T-cell (primary cell): ENCODE measurements at regions not wholly inside any gene's neighbourhood (a gene's known extent, or its start where the extent isn't known, plus 50 kb on each side); places are given as distances from the start of the nearest gene placed in this dataset.

Experiments used
- ATAC-seq, 4 experiments: fragments of 200-7000 bp in 3 of 4; fragments of 150-1000 bp in 1 of 4; cut with Tn5 transposase; replicated peaks in 1 of 4; 1 replicate in 3 of 4; 2 replicates in 1 of 4; pipeline ENCODE4 v1.10.0; 2021; ENCODE audit warnings: moderate library complexity in 3 of 4, mild to moderate bottlenecking in 2 of 4, moderate number of reproducible peaks in 1 of 4
- CTCF ChIA-PET, 2 donors: fragments of 300-600 bp; sonication (Branson Sonifier 250); formaldehyde crosslinking; loops; one replicate each; lab custom pipeline; 2022; ENCODE audit warnings: antibody characterized with exemption in 2 of 2; lab: Charles Lee
- POLR2A ChIA-PET, 2 donors: fragments of 300-600 bp; sonication (Branson Sonifier 250); formaldehyde crosslinking; loops; one replicate each; lab custom pipeline; 2022; ENCODE audit warnings: antibody characterized with exemption in 2 of 2; lab: Charles Lee
- DNase-seq, 35 experiments: peaks; one replicate each; pipeline versions ENCODE4 v3.0.0 to v3.0.0-alpha.2; 2013 to 2023
- H3K27ac ChIP-seq: one replicate; pipeline ENCODE4 v1.5.1; 2013; ENCODE audit warnings: low read length
- H3K27me3 ChIP-seq, 2 experiments: replicated peaks in 1 of 2; 1 replicate in 1 of 2; 2 replicates in 1 of 2; pipeline versions ENCODE4 v1.6.1 to v1.7.0; 2013; ENCODE audit warnings: low read length in 1 of 2, mixed read lengths in 1 of 2; ENCODE audit not compliant: control insufficient read depth in 2 of 2, insufficient read depth in 2 of 2; ENCODE audit errors: extremely low read depth in 1 of 2
- H3K36me3 ChIP-seq, 2 donors: 1 replicate in 1 of 2; 2 replicates in 1 of 2; pipeline versions ENCODE4 v1.6.1 to v1.7.0; 2013; ENCODE audit warnings: low read length in 1 of 2; ENCODE audit not compliant: control insufficient read depth in 2 of 2, insufficient read depth in 1 of 2; ENCODE audit errors: extremely low read depth in 1 of 2
- H3K4me1 ChIP-seq, 2 experiments: 1 replicate in 1 of 2; 2 replicates in 1 of 2; pipeline versions ENCODE4 v1.6.1 to v1.7.0; 2013; ENCODE audit warnings: low read length in 2 of 2, mixed read lengths in 1 of 2; ENCODE audit not compliant: insufficient read depth in 2 of 2, control insufficient read depth in 1 of 2; ENCODE audit errors: extremely low read depth in 1 of 2
- H3K4me3 ChIP-seq, 2 donors: 1 replicate in 1 of 2; 2 replicates in 1 of 2; pipeline versions ENCODE4 v1.5.1 to v1.7.0; 2013; ENCODE audit warnings: mild to moderate bottlenecking in 2 of 2, low read length in 1 of 2, moderate library complexity in 1 of 2; ENCODE audit not compliant: control insufficient read depth in 1 of 2; ENCODE audit errors: extremely low read depth in 1 of 2
- H3K9me3 ChIP-seq: 2 replicates; pipeline ENCODE4 v1.7.0; 2013
- H3K27ac Mint-ChIP-seq, 2 donors: one replicate each; pipeline ENCODE4 v1.8.0; 2020 to 2021; ENCODE audit warnings: mild to moderate bottlenecking in 2 of 2, mixed read lengths in 2 of 2
- H3K27me3 Mint-ChIP-seq, 2 donors: one replicate each; pipeline ENCODE4 v1.8.0; 2021 to 2022; ENCODE audit warnings: mixed read lengths in 2 of 2
- H3K36me3 Mint-ChIP-seq: one replicate; pipeline ENCODE4 v1.8.0; 2021; ENCODE audit warnings: mixed read lengths
- H3K4me1 Mint-ChIP-seq, 3 donors: one replicate each; pipeline ENCODE4 v1.8.0; 2020 to 2022; ENCODE audit warnings: mixed read lengths in 3 of 3, mild to moderate bottlenecking in 1 of 3
- H3K4me3 Mint-ChIP-seq, 3 donors: one replicate each; pipeline ENCODE4 v1.8.0; 2020 to 2022; ENCODE audit warnings: mild to moderate bottlenecking in 3 of 3, mixed read lengths in 3 of 3, moderate library complexity in 3 of 3
- H3K9me3 Mint-ChIP-seq, 3 donors: one replicate each; pipeline ENCODE4 v1.8.0; 2020 to 2022; ENCODE audit warnings: mixed read lengths in 3 of 3
- WGBS: methylation state at CpG from one replicate; pipeline ENCODE4 v1.1.5; 2013; ENCODE audit warnings: missing lambda C conversion rate; ENCODE audit not compliant: insufficient coverage; 5-methylcytosine and 5-hydroxymethylcytosine counted together

DNA sequence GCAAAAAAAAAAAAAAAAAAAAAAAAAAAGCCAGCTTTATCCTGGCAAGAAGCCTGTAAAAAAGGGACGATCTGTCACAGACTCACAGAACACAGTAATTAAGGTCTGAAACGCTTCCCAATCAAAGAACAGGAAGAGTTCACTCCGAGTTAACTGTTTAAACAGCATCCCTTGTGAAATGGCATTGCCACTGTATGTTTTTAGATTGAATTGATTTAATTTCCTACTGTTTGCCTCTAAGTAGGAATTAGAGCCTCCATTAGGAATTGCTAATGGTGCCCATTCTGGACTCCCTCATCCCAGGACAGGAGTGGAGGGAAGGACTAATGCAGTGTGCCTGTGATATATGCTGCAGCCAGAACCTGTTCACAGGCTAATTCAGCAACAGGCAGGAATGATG, 370.8 kb downstream of the RWDD3 start:
- H3K9me3 ChIP-seq = no peaks in the 10 kb centered on the region
- H3K36me3 ChIP-seq = no peaks in the 10 kb centered on the region
- Mint-ChIP-seq H3K9me3 (peaks cover 5 to 29% (median 14%) of the 10 kb centered on the region in 3 donors), H3K27me3 (no peaks in the 10 kb centered on the region), H3K36me3 (no peaks in the 10 kb centered on the region), H3K4me3 (no peak overlapping the region), H3K4me1 (no peaks in the 10 kb centered on the region), H3K27ac (no peak overlapping the region)
- CTCF ChIA-PET = no interaction called here
- no peak overlapping the region for H3K27ac ChIP-seq
- no peak for DNase-seq
- no CpG with 5 or more reads among the region's 3 CpGs for WGBS
- no peak overlapping the region for H3K4me3 ChIP-seq
- POLR2A ChIA-PET = interaction anchor here in 1 of 2 donors (0.6 kb wide), 1 partner anchor 1293 kb away, joined by 3 read pairs; no protein-coding TSS in a partner anchor
- H3K4me1 ChIP-seq = no peaks in the 10 kb centered on the region
- H3K27me3 ChIP-seq = no peaks in the 10 kb centered on the region
- no peak for ATAC-seq

DNA sequence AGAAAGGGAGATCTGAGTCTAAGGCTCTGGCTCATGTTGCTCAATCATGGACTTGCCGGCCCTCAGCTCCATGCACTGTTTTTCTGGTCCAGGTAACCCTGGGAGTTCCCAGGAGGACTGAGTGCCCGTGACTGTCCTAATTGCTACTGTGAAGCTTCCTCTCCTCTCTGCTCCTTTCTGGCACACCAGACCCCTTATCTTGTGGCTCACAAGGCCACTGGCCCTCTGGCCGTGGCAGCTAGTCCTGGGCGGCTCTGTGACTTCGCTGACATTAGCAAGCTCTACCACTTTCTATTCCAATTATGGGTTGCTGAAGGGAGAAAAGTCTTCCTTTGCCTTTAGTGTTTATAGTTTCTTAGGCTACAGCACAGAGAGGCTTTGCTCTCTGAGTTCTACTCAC, 380.2 kb downstream of the RWDD3 start:
- Histone ChIP-seq H3K27me3 (no peaks in the 10 kb centered on the region), H3K27ac (no peak overlapping the region), H3K36me3 (no peaks in the 10 kb centered on the region), H3K9me3 (no peaks in the 10 kb centered on the region), H3K4me3 (no peak overlapping the region), H3K4me1 (no peaks in the 10 kb centered on the region)
- H3K27me3 Mint-ChIP-seq = peaks cover 0 to 3% of the 10 kb centered on the region in 2 donors
- no peak overlapping the region for H3K4me3 Mint-ChIP-seq
- no peak for DNase-seq
- ChIA-PET POLR2A (interaction anchor here in 1 of 2 donors (1.0 kb wide), 1 partner anchor 20 kb away, joined by 3 read pairs; no protein-coding TSS in a partner anchor), CTCF (no interaction called here)
- no peak overlapping the region for H3K27ac Mint-ChIP-seq
- H3K9me3 Mint-ChIP-seq = peaks cover 4 to 12% (median 8%) of the 10 kb centered on the region in 3 donors
- no peak for ATAC-seq
- WGBS = 45% methylated on average over 2 of the region's 5 CpGs
- no peaks in the 10 kb centered on the region for H3K36me3 Mint-ChIP-seq
- no peaks in the 10 kb centered on the region for H3K4me1 Mint-ChIP-seq

DNA sequence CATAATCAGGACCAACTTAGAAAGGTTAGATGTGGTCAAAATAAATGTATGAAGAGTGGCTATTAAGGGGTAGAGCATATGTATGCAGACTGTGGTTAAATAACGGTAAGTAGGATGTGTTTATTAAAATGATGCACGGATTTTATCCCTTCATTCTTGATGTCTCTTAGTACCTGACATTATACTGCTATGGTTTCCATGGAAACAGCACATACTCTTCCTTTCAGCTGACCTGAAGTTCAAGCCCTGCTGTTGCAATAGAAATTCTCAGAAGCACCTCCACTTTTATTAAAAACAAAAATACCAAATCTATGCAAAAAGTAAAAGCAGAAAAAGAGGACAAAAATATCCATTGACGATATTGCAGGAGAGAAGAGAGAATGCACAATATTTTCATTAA, 381.4 kb downstream of the RWDD3 start:
- Mint-ChIP-seq H3K4me3 (no peak overlapping the region), H3K36me3 (no peaks in the 10 kb centered on the region), H3K27ac (no peak overlapping the region), H3K9me3 (peaks cover 7 to 15% (median 12%) of the 10 kb centered on the region in 3 donors), H3K27me3 (peaks cover 0 to 3% of the 10 kb centered on the region in 2 donors), H3K4me1 (no peaks in the 10 kb centered on the region)
- no peaks in the 10 kb centered on the region for H3K36me3 ChIP-seq
- DNase-seq = no peak
- no peaks in the 10 kb centered on the region for H3K27me3 ChIP-seq
- no peak overlapping the region for H3K4me3 ChIP-seq
- no peaks in the 10 kb centered on the region for H3K4me1 ChIP-seq
- no peaks in the 10 kb centered on the region for H3K9me3 ChIP-seq
- no peak overlapping the region for H3K27ac ChIP-seq
- no CpG with 5 or more reads among the region's 3 CpGs for WGBS
- ATAC-seq = no peak
- ChIA-PET CTCF (no interaction called here), POLR2A (no interaction called here)

DNA sequence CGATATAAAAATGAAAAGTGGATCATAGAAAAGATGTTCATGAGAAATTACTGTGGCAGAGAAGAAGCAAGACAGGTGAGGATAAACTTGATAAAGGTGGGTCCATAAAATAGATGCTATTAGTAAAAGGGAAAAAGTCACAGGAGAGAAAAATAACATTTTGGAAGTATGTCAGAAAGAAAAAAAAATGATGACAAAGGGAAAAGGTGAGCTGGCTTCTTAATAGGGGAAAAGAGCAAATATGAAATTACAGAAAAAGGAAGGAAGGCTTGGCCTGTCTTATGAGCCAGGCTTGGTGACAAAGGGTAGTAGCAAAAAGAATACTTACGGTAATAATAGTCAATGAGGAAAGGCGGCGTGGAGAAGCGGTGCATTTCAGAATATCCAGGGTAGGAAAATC, 386.1 kb downstream of the RWDD3 start:
- H3K4me1 ChIP-seq = no peaks in the 10 kb centered on the region
- no peak overlapping the region for H3K27ac Mint-ChIP-seq
- POLR2A ChIA-PET = no interaction called here
- CTCF ChIA-PET = no interaction called here
- H3K4me3 ChIP-seq = no peak overlapping the region
- H3K9me3 ChIP-seq = no peaks in the 10 kb centered on the region
- DNase-seq (no peak), ATAC-seq (no peak)
- H3K4me1 Mint-ChIP-seq = no peaks in the 10 kb centered on the region
- no peak overlapping the region for H3K4me3 Mint-ChIP-seq
- H3K36me3 Mint-ChIP-seq = no peaks in the 10 kb centered on the region
- peaks cover 8 to 11% (median 9%) of the 10 kb centered on the region in 3 donors for H3K9me3 Mint-ChIP-seq
- 88% methylated on average over 2 of the region's 5 CpGs for WGBS
- H3K27ac ChIP-seq = no peak overlapping the region
- H3K27me3 ChIP-seq = no peaks in the 10 kb centered on the region
- no peaks in the 10 kb centered on the region for H3K36me3 ChIP-seq
- no peaks in the 10 kb centered on the region for H3K27me3 Mint-ChIP-seq

DNA sequence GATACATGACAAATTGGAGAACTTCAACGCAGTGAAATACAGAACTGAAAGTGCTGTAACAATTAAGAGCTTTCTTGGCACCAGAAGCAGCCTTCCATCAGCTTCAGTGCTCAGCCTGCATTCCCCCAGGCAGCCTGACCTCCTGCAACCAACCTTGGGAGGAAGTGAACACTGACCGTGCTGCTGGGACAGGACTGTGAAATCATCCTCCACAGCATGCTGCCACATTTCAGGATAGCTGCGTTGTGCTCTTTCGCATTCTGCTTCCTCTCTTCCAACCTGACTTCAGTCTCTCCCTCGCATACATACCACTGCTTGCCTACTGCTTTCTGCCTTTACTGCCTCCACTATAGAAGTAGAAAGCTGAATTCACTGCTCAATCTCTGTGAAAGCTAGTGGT, 388.6 kb downstream of the RWDD3 start:
- ATAC-seq (no peak), DNase-seq (no peak)
- Histone ChIP-seq H3K4me3 (no peak overlapping the region), H3K4me1 (no peaks in the 10 kb centered on the region), H3K27me3 (no peaks in the 10 kb centered on the region), H3K9me3 (no peaks in the 10 kb centered on the region), H3K27ac (no peak overlapping the region), H3K36me3 (no peaks in the 10 kb centered on the region)
- ChIA-PET POLR2A (no interaction called here), CTCF (no interaction called here)
- H3K4me3 Mint-ChIP-seq = no peak overlapping the region
- H3K9me3 Mint-ChIP-seq = peaks cover 4 to 11% (median 9%) of the 10 kb centered on the region in 3 donors
- WGBS = 60% methylated on average over 5 of the region's 5 CpGs
- no peaks in the 10 kb centered on the region for H3K4me1 Mint-ChIP-seq
- H3K36me3 Mint-ChIP-seq = no peaks in the 10 kb centered on the region
- H3K27ac Mint-ChIP-seq = no peak overlapping the region
- H3K27me3 Mint-ChIP-seq = no peaks in the 10 kb centered on the region

DNA sequence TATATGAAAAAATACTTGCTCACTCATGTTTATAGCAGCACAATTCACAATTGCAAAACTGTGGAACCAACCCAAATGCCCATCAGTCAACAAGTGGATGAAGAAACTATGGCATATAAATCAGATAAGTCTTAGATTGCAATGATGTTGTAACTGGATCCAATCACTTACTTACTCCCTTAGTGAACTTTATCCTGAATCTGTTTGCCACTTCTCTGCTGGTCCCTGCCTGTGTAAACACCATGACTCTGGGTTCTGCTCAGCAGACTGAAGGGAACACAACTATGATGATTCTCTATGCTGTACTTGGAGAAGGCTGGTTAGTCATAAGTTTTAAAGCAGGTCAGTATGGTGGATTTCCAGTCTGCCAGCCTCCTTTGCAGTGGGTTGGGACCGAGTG, 391.2 kb downstream of the RWDD3 start:
- CTCF ChIA-PET = no interaction called here
- 91% methylated on average over 1 of the region's 1 CpG for WGBS

DNA sequence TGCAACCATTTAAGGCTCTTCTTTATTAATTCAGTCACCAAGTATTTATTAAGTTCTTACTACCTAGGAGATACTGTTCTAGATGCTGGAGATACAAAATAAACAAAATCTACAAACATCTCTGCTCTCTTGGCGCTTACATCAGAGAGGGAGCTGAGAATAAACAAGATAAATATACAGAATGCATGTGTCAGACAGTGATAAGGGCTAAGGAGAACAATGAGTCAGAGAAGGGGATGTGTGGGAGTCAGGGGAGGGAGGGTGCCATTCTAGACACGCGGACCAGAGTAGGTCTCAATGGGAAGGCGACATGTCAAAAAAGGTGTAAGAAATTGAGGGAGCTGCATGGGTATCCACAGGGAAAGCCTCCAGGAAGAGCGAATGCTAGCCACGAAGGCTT, 393.2 kb downstream of the RWDD3 start:
- peaks cover 0 to 4% (median 2%) of the 10 kb centered on the region in 3 donors for H3K9me3 Mint-ChIP-seq
- Histone ChIP-seq H3K4me1 (no peaks in the 10 kb centered on the region), H3K27ac (no peak overlapping the region), H3K36me3 (no peaks in the 10 kb centered on the region), H3K27me3 (no peaks in the 10 kb centered on the region), H3K9me3 (no peaks in the 10 kb centered on the region), H3K4me3 (no peak overlapping the region)
- ChIA-PET POLR2A (no interaction called here), CTCF (interaction anchor here in 1 of 2 donors (0.6 kb wide), 1 partner anchor 8 kb away, joined by 3 read pairs; no protein-coding TSS in a partner anchor)
- no peaks in the 10 kb centered on the region for H3K4me1 Mint-ChIP-seq
- no peaks in the 10 kb centered on the region for H3K36me3 Mint-ChIP-seq
- no peak overlapping the region for H3K27ac Mint-ChIP-seq
- H3K27me3 Mint-ChIP-seq = no peaks in the 10 kb centered on the region
- DNase-seq (no peak), ATAC-seq (no peak)
- WGBS = 68% methylated on average over 5 of the region's 6 CpGs
- H3K4me3 Mint-ChIP-seq = no peak overlapping the region

More for the DNA sequence above, 391.2 kb downstream of the RWDD3 start:
- Mint-ChIP-seq H3K4me1 (no peaks in the 10 kb centered on the region), H3K36me3 (no peaks in the 10 kb centered on the region), H3K27me3 (no peaks in the 10 kb centered on the region), H3K27ac (no peak overlapping the region), H3K9me3 (peaks cover under 1 to 5% (median 3%) of the 10 kb centered on the region in 3 donors), H3K4me3 (no peak overlapping the region)
- H3K4me3 ChIP-seq = no peak overlapping the region
- H3K27ac ChIP-seq = no peak overlapping the region
- DNase-seq = no peak
- H3K9me3 ChIP-seq = no peaks in the 10 kb centered on the region
- POLR2A ChIA-PET = no interaction called here
- H3K27me3 ChIP-seq = no peaks in the 10 kb centered on the region
- no peak for ATAC-seq
- no peaks in the 10 kb centered on the region for H3K4me1 ChIP-seq
- H3K36me3 ChIP-seq = no peaks in the 10 kb centered on the region
